KMS-11 (cell line): ENCODE measurements at regions not wholly inside any gene's neighbourhood (a gene's known extent, or its start where the extent isn't known, plus 50 kb on each side); places are given as distances from the start of the nearest gene placed in this dataset.

Source experiments
- H2AFZ ChIP-seq: fragments of 200-600 bp; sonication (generic); 2 replicates; pipeline ENCODE4 v1.6.1; 2016; ENCODE audit warnings: antibody characterized with exemption, mixed run types, low read depth
- H3K27ac ChIP-seq: fragments of 200-600 bp; sonication (generic); 2 replicates; pipeline ENCODE4 v1.6.1; 2016; ENCODE audit warnings: mild to moderate bottlenecking, mixed run types
- H3K27me3 ChIP-seq: fragments of 200-600 bp; sonication (generic); 2 replicates; pipeline ENCODE4 v1.6.1; 2017; ENCODE audit warnings: mild to moderate bottlenecking, low read depth, mixed run types, moderate library complexity; ENCODE audit not compliant: insufficient read depth
- H3K36me3 ChIP-seq: fragments of 200-600 bp; sonication (generic); 2 replicates; pipeline ENCODE4 v1.6.1; 2017; ENCODE audit warnings: mild to moderate bottlenecking, mixed run types; ENCODE audit not compliant: insufficient read depth
- H3K4me1 ChIP-seq: fragments of 200-600 bp; sonication (generic); 2 replicates; pipeline ENCODE4 v1.6.1; 2016; ENCODE audit warnings: mild to moderate bottlenecking, low read depth, mixed run types; ENCODE audit not compliant: poor library complexity, severe bottlenecking
- H3K4me2 ChIP-seq: fragments of 200-600 bp; sonication (generic); 2 replicates; pipeline ENCODE4 v1.7.0; 2016; ENCODE audit warnings: mild to moderate bottlenecking, mixed run types
- H3K4me3 ChIP-seq: fragments of 200-600 bp; sonication (generic); IDR thresholded peaks from 2 replicates; pipeline ENCODE4 v1.6.1; 2017; ENCODE audit warnings: low read depth, low read length, mixed read lengths; ENCODE audit not compliant: insufficient read depth
- H3K79me2 ChIP-seq: fragments of 200-600 bp; sonication (generic); 2 replicates; pipeline ENCODE4 v1.6.1; 2016; ENCODE audit warnings: low read depth, mixed run types; ENCODE audit not compliant: insufficient read depth
- H3K9ac ChIP-seq: fragments of 200-600 bp; sonication (generic); 2 replicates; pipeline ENCODE4 v1.6.1; 2016; ENCODE audit warnings: mild to moderate bottlenecking, mixed run types
- H4K20me1 ChIP-seq: fragments of 200-600 bp; sonication (generic); 2 replicates; pipeline ENCODE4 v1.6.1; 2016; ENCODE audit warnings: mild to moderate bottlenecking, mixed run types; ENCODE audit not compliant: insufficient read depth
- TF ChIP-seq, protein P1 (sequence below): fragments of 200-600 bp; sonication (generic); conservative IDR thresholded peaks from 2 replicates; pipeline ENCODE4 v1.6.1; 2017; ENCODE audit warnings: low read depth, mild to moderate bottlenecking, antibody characterized with exemption, low read length, moderate library complexity, mixed read lengths

DNA sequence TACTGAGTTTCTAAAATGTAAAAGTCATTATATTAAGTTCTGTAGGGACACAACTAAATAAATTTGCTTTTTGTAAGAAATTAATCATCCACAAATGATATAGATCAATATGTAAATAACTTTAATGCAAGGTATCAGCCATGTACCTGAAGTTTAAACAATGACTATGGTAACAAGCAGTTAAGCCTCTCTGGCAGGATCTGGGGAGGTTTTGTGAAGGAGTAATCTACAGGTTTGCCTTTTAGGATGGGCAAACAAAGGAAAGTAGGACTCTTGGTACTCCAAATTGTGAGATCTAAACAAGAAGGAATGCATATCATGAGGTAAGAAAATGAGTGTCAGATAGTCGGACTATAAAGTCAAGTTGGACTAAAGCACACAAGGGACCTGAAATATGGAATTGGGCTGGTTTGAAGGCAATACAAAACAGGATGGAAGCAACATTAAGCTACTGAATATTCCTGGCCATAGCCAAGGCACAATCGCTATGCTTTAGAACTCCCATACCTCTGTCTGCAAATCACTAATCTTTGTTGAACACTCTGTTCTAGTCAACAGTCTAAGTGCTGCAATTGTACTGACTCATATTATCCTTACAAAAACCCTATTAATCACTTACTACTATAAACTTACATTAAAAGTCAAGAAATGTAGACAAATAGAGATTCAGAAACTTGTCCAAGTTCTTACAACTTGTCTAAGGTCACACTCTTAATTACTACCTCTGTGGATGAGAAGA is 412.8 kb downstream of the DIPK2A start:
- no peak overlapping the region for H3K4me3 ChIP-seq
- TF ChIP-seq, protein P1, sequence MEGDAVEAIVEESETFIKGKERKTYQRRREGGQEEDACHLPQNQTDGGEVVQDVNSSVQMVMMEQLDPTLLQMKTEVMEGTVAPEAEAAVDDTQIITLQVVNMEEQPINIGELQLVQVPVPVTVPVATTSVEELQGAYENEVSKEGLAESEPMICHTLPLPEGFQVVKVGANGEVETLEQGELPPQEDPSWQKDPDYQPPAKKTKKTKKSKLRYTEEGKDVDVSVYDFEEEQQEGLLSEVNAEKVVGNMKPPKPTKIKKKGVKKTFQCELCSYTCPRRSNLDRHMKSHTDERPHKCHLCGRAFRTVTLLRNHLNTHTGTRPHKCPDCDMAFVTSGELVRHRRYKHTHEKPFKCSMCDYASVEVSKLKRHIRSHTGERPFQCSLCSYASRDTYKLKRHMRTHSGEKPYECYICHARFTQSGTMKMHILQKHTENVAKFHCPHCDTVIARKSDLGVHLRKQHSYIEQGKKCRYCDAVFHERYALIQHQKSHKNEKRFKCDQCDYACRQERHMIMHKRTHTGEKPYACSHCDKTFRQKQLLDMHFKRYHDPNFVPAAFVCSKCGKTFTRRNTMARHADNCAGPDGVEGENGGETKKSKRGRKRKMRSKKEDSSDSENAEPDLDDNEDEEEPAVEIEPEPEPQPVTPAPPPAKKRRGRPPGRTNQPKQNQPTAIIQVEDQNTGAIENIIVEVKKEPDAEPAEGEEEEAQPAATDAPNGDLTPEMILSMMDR: no peak

DNA sequence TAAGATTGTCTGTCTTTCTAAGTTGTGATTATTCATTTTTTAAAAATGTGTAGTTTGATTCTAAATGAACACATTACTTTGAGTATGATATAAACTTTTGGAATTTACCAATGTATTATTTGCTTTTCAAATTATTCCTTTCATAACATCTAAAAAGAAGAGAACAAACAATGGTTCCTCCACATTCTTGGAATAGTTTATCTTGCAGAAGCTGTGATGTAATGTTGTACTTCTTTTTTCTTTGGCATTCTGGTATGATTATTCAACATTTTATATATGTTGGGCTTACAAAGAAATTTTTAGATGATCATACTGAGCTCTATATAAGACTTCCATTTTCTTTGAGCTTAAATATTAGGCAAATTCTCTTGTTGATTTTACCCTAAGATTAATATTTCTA is 419.2 kb downstream of the DIPK2A start:
- H3K4me2 ChIP-seq: no peak overlapping the region
- peaks cover 4% of the 10 kb centered on the region for H3K4me1 ChIP-seq
- no peaks in the 10 kb centered on the region; the same call in 1 of the 2 replicates for H4K20me1 ChIP-seq
- H3K9ac ChIP-seq: no peak overlapping the region
- no peaks in the 10 kb centered on the region for H3K27me3 ChIP-seq
- H3K4me3 ChIP-seq: no peak overlapping the region
- no peaks in the 10 kb centered on the region for H3K36me3 ChIP-seq
- no peak overlapping the region for H3K27ac ChIP-seq
- H2AFZ ChIP-seq: no peak overlapping the region
- TF ChIP-seq, protein P1: no peak
- no peaks in the 10 kb centered on the region for H3K79me2 ChIP-seq

More for the DNA sequence above, 412.8 kb downstream of the DIPK2A start:
- no peak overlapping the region for H3K4me2 ChIP-seq
- H3K79me2 ChIP-seq: no peaks in the 10 kb centered on the region
- no peaks in the 10 kb centered on the region for H3K27me3 ChIP-seq
- H3K27ac ChIP-seq: no peak overlapping the region
- H4K20me1 ChIP-seq: no peaks in the 10 kb centered on the region; the same call in 1 of the 2 replicates
- no peaks in the 10 kb centered on the region for H3K36me3 ChIP-seq
- no peak overlapping the region for H3K9ac ChIP-seq
- H3K4me1 ChIP-seq: no peaks in the 10 kb centered on the region
- H2AFZ ChIP-seq: no peak overlapping the region

- H4K20me1 ChIP-seq: no peaks in the 10 kb centered on the region; the same call in 1 of the 2 replicates
- H3K4me1 ChIP-seq: peaks cover 4% of the 10 kb centered on the region
- no peak overlapping the region for H3K27ac ChIP-seq
- H3K9ac ChIP-seq: no peak overlapping the region
- TF ChIP-seq, protein P1: no peak
- no peaks in the 10 kb centered on the region for H3K36me3 ChIP-seq
- no peak overlapping the region for H3K4me2 ChIP-seq
- no peak overlapping the region for H3K4me3 ChIP-seq
- H3K79me2 ChIP-seq: no peaks in the 10 kb centered on the region
- H3K27me3 ChIP-seq: no peaks in the 10 kb centered on the region
- no peak overlapping the region for H2AFZ ChIP-seq
Measured at GRCh38 chr3:144391236-144391635, 419.6 kb downstream of the DIPK2A start.

- Histone ChIP-seq H3K79me2 (no peaks in the 10 kb centered on the region), H3K27ac (no peak overlapping the region), H3K36me3 (no peaks in the 10 kb centered on the region), H3K27me3 (no peaks in the 10 kb centered on the region), H3K4me3 (no peak overlapping the region), H3K4me2 (no peak overlapping the region), H3K4me1 (peaks cover 4% of the 10 kb centered on the region), H2AFZ (no peak overlapping the region), H3K9ac (no peak overlapping the region), H4K20me1 (no peaks in the 10 kb centered on the region; the same call in 1 of the 2 replicates)
- TF ChIP-seq, protein P1: no peak
Measured at GRCh38 chr3:144394032-144394431, 422.4 kb downstream of the DIPK2A start.
